ENCODE measurements at regions not wholly inside any gene's neighbourhood (a gene's known extent, or its start where the extent isn't known, plus 50 kb on each side); places are given as distances from the start of the nearest gene placed in this dataset.

GRCh38 chr9:29012911-29013310, 1439.6 kb upstream of the C9orf72 start (continued):
- no peak for TF ChIP-seq HNF1A (IDR thresholded peaks at IDR 0.05; ENCODE audit: low read depth)
- TF ChIP-seq HNF1A (CRISPR knock-in tag; IDR thresholded peaks at IDR 0.05; ENCODE audit: borderline replicate concordance): no peak
- no peak for TF ChIP-seq TCF12 (IDR thresholded peaks at IDR 0.05)
- TF ChIP-seq TCF12 (CRISPR knock-in tag; IDR thresholded peaks at IDR 0.05): no peak
- no peak for TF ChIP-seq MAFK (conservative IDR thresholded peaks at IDR 0.05 in 1 of 2, IDR thresholded peaks at IDR 0.05 in 1 of 2; ENCODE audit: low read length in 2 of 2)

DNA sequence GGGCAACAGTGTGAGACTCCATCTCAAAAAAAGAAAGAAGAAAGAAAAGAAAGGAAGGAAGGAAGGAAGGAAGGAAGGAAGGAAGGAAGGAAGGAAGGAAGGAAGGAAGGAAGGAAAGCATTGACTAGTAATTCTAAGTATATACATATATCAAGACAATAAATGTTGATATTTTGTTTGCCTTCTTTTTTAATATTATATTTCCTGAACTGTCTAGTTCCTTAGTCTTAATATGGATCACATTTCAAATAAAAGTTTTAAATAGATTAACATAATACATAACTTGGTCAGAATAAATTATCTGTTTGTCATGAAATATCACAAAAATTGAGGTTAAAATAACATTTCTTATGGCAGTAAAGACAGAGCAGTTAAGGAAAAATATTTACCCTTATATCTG, 1448.4 kb upstream of the C9orf72 start:
- CTCF ChIA-PET (ENCODE audit: low intra/inter-chr PET ratio, low total read pairs): no interaction called here

More for the DNA sequence above, 1448.4 kb upstream of the C9orf72 start:
- H3K79me2 ChIP-seq (ENCODE audit: insufficient read depth, low read length): no peaks in the 10 kb centered on the region
- no peak overlapping the region for H3K9ac ChIP-seq (ENCODE audit: insufficient read depth, low read depth, low read length)
- no peak for ATAC-seq
- BruUV-seq (replicated peaks): no TSS peak
- in situ Hi-C loops (cut with HindIII; ENCODE audit: extremely low pct_ligation_motif_present, low pct_unique_long_range_greater_than_20kb) (no loop called here), intact Hi-C loops (cut with micrococcal nuclease; ENCODE audit: unreplicated experiment) (no loop called here)
- no peak overlapping the region for H3K4me3 ChIP-seq (replicated peaks in 1 of 3; ENCODE audit: insufficient read depth in 1 of 3, low read depth in 2 of 3, low read length in 3 of 3)
- no peaks in the 10 kb centered on the region for H3K9me3 ChIP-seq (ENCODE audit: low read length)
- no peak for DNase-seq (ENCODE audit: low spot score)
- no peaks in the 10 kb centered on the region for H3K4me1 ChIP-seq (ENCODE audit: insufficient read depth, low read length)
- no peak overlapping the region for H3K27ac ChIP-seq (ENCODE audit: extremely low read length, insufficient read depth, low read length)
- H3K4me2 ChIP-seq (ENCODE audit: low read depth, low read length): no peak overlapping the region
- H3K36me3 ChIP-seq (replicated peaks in 1 of 2; ENCODE audit: control insufficient read depth in 1 of 2, insufficient read depth in 2 of 2, low read length in 2 of 2): no peaks in the 10 kb centered on the region
- no peak overlapping the region for H2AFZ ChIP-seq (ENCODE audit: low read length)
- POLR2A ChIA-PET: no interaction called here
- no peaks in the 10 kb centered on the region for H4K20me1 ChIP-seq (ENCODE audit: insufficient read depth, low read length)
- no peak for FAIRE-seq
- TF ChIP-seq ZNF44 (CRISPR knock-in tag; IDR thresholded peaks at IDR 0.05) (no peak), ZNF614 (CRISPR knock-in tag; IDR thresholded peaks at IDR 0.05; ENCODE audit: borderline replicate concordance) (no peak), ZBTB4 (CRISPR knock-in tag; IDR thresholded peaks at IDR 0.05; ENCODE audit: borderline replicate concordance) (no peak)
- H3K27me3 ChIP-seq (ENCODE audit: control insufficient read depth in 1 of 2, insufficient read depth in 2 of 2, low read length in 2 of 2): no peaks in the 10 kb centered on the region
